HEK293 (cell line): ENCODE measurements at regions not wholly inside any gene's neighbourhood (a gene's known extent, or its start where the extent isn't known, plus 50 kb on each side); places are given as distances from the start of the nearest gene placed in this dataset.
"Not testable (repeated sequence)": the region's sequence is repeated elsewhere in the genome, so short reads cannot be mapped to it uniquely, and the experiment has no call there.

Experiments used
- CTCF ChIA-PET: fragments of 350-600 bp; formaldehyde crosslinking; extraction: SDS; loops from one replicate; lab custom pipeline; 2021; ENCODE audit warnings: antibody characterized with exemption; lab: Yijun Ruan, JAX
- POLR2A ChIA-PET: fragments of 300-600 bp; formaldehyde crosslinking; extraction: SDS; loops from one replicate; lab custom pipeline; 2020; ENCODE audit warnings: antibody characterized with exemption, inconsistent platforms; lab: Yijun Ruan, JAX
- H3K27ac ChIP-seq: fragments of 200-500 bp; sonication (Bioruptor generic); 2 replicates; pipeline ENCODE4 v1.5.1; 2014; ENCODE audit warnings: low read depth, low read length, control low read depth, inconsistent platforms; ENCODE audit errors: extremely low read depth
- H3K36me3 ChIP-seq, 2 experiments: fragments of 200-500 bp in 1 of 2; sonication (Bioruptor generic) in 1 of 2; 1 replicate in 1 of 2; 2 replicates in 1 of 2; pipeline ENCODE4 v1.5.1; 2014 to 2017; ENCODE audit warnings: inconsistent platforms in 2 of 2, low read length in 2 of 2; ENCODE audit not compliant: control insufficient read depth in 2 of 2, insufficient read depth in 1 of 2
- H3K4me1 ChIP-seq: fragments of 200-500 bp; sonication (Bioruptor generic); 2 replicates; pipeline ENCODE4 v1.5.1; 2014; ENCODE audit warnings: mild to moderate bottlenecking, low read length, inconsistent platforms; ENCODE audit not compliant: control insufficient read depth, insufficient read depth
- H3K4me3 ChIP-seq: 2 replicates; pipeline ENCODE4 v1.5.1; 2011; ENCODE audit warnings: low read depth, mild to moderate bottlenecking, control low read depth, low read length, moderate library complexity
- H3K9me3 ChIP-seq: fragments of 200-500 bp; sonication (Bioruptor generic); 2 replicates; pipeline ENCODE4 v1.5.1; 2014; ENCODE audit warnings: low read depth, low read length, inconsistent platforms; ENCODE audit not compliant: control insufficient read depth, insufficient read depth
- GFI1B ChIP-seq: fragments of 450-650 bp; formaldehyde crosslinking; IDR thresholded peaks from 2 replicates; pipeline ENCODE4 v1.5.1; 2016; ENCODE audit warnings: missing biosample characterization, missing genetic modification characterization
- HOXA7 ChIP-seq: sonication (generic); formaldehyde crosslinking; IDR thresholded peaks from 2 replicates; pipeline ENCODE4 v1.8.1; 2022; ENCODE audit warnings: missing genetic modification reagents, borderline replicate concordance
- HOXD13 ChIP-seq: sonication (generic); formaldehyde crosslinking; IDR thresholded peaks from 2 replicates; pipeline ENCODE4 v1.8.0; 2022; ENCODE audit warnings: missing genetic modification reagents, borderline replicate concordance
- SETDB1 ChIP-seq: IDR thresholded peaks from one replicate; pipeline ENCODE4 v1.6.1; 2017; ENCODE audit warnings: mild to moderate bottlenecking, low read length, moderate library complexity, mixed read lengths; ENCODE audit not compliant: insufficient read length
- ZBTB21 ChIP-seq: fragments of 450-650 bp; formaldehyde crosslinking; IDR thresholded peaks from 2 replicates; pipeline ENCODE4 v1.5.1; 2017; ENCODE audit warnings: missing biosample characterization, missing genetic modification characterization
- ZFHX2 ChIP-seq: fragments of 450-650 bp; formaldehyde crosslinking; conservative IDR thresholded peaks from 2 replicates; pipeline ENCODE4 v1.5.1; 2016; ENCODE audit warnings: missing biosample characterization, missing genetic modification characterization
- ZFP69B ChIP-seq: fragments of 450-650 bp; formaldehyde crosslinking; IDR thresholded peaks from 2 replicates; pipeline ENCODE4 v1.5.1; 2016; ENCODE audit warnings: missing biosample characterization, missing genetic modification characterization
- ZNF10 ChIP-seq: fragments of 450-650 bp; formaldehyde crosslinking; IDR thresholded peaks from 2 replicates; pipeline ENCODE4 v1.5.1; 2017; ENCODE audit warnings: missing biosample characterization, missing genetic modification characterization
- ZNF174 ChIP-seq: fragments of 450-650 bp; formaldehyde crosslinking; IDR thresholded peaks from 2 replicates; pipeline ENCODE4 v1.5.0; 2017; ENCODE audit warnings: missing biosample characterization, mild to moderate bottlenecking, missing genetic modification characterization
- ZNF311 ChIP-seq: fragments of 450-650 bp; formaldehyde crosslinking; IDR thresholded peaks from 2 replicates; pipeline ENCODE4 v1.5.1; 2017; ENCODE audit warnings: missing biosample characterization, missing genetic modification characterization, borderline replicate concordance
- ZNF335 ChIP-seq: fragments of 450-650 bp; formaldehyde crosslinking; conservative IDR thresholded peaks from 2 replicates; pipeline ENCODE4 v1.5.1; 2016; ENCODE audit warnings: missing biosample characterization, missing genetic modification characterization
- ZNF366 ChIP-seq: fragments of 450-650 bp; formaldehyde crosslinking; conservative IDR thresholded peaks from 2 replicates; pipeline ENCODE4 v1.5.1; 2016; ENCODE audit warnings: missing biosample characterization, missing genetic modification characterization
- ZNF514 ChIP-seq: fragments of 450-650 bp; formaldehyde crosslinking; IDR thresholded peaks from 2 replicates; pipeline ENCODE4 v1.5.1; 2016; ENCODE audit warnings: missing biosample characterization, missing genetic modification characterization
- ZNF623 ChIP-seq: fragments of 450-650 bp; formaldehyde crosslinking; IDR thresholded peaks from 2 replicates; pipeline ENCODE4 v1.5.1; 2016; ENCODE audit warnings: missing biosample characterization, missing genetic modification characterization
- ZNF629 ChIP-seq: fragments of 450-650 bp; formaldehyde crosslinking; IDR thresholded peaks from 2 replicates; pipeline ENCODE4 v1.5.1; 2017; ENCODE audit warnings: missing biosample characterization, missing genetic modification characterization
- TF ChIP-seq, protein P1 (sequence below): fragments of 450-650 bp; formaldehyde crosslinking; conservative IDR thresholded peaks from 2 replicates; pipeline ENCODE4 v1.5.1; 2016; ENCODE audit warnings: low read depth, missing biosample characterization, missing genetic modification characterization
- TF ChIP-seq, protein P2 (sequence below): fragments of 450-650 bp; formaldehyde crosslinking; IDR thresholded peaks from 2 replicates; pipeline ENCODE4 v1.5.1; 2016; ENCODE audit warnings: missing biosample characterization, missing genetic modification characterization
- TF ChIP-seq, protein P3 (sequence below): fragments of 450-650 bp; formaldehyde crosslinking; IDR thresholded peaks from 2 replicates; pipeline ENCODE4 v1.5.1; 2016; ENCODE audit warnings: missing biosample characterization, missing genetic modification characterization, low read depth
- TF ChIP-seq, protein P4 (sequence below): fragments of 450-650 bp; formaldehyde crosslinking; IDR thresholded peaks from 2 replicates; pipeline ENCODE4 v1.5.1; 2016; ENCODE audit warnings: missing biosample characterization, missing genetic modification characterization
- TF ChIP-seq, protein P5 (sequence below): fragments of 450-650 bp; formaldehyde crosslinking; IDR thresholded peaks from 2 replicates; pipeline ENCODE4 v1.5.1; 2016; ENCODE audit warnings: missing biosample characterization, missing genetic modification characterization

DNA sequence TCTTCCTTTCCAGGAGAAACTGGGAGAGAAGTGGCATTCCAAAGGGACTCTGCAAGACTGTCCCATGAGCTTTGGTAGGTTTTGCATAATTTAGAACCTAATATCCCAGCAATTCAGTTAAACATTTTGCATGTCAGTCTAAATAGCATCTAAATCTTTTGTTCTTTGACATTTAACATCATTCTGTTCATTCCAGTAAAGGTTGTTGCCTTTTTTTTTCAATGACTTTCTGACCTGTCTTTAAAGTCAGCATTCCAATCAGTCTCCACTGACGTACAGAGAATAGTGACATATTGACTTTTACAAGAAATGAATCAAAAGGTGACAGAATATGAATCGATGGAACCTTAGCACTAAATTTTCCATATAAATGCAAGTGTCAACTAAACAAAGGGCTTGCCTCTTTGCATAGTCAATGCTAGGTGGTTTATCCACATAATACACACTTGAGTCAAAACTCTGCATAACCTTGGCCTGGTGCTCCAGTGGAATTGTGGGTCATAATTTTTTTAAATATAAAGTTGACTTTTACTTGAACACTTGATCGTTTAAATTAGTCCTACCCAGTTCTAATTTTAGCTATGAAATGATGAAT lies 370.1 kb downstream of the CNTN6 start (continued):
- TF ChIP-seq, protein P1, sequence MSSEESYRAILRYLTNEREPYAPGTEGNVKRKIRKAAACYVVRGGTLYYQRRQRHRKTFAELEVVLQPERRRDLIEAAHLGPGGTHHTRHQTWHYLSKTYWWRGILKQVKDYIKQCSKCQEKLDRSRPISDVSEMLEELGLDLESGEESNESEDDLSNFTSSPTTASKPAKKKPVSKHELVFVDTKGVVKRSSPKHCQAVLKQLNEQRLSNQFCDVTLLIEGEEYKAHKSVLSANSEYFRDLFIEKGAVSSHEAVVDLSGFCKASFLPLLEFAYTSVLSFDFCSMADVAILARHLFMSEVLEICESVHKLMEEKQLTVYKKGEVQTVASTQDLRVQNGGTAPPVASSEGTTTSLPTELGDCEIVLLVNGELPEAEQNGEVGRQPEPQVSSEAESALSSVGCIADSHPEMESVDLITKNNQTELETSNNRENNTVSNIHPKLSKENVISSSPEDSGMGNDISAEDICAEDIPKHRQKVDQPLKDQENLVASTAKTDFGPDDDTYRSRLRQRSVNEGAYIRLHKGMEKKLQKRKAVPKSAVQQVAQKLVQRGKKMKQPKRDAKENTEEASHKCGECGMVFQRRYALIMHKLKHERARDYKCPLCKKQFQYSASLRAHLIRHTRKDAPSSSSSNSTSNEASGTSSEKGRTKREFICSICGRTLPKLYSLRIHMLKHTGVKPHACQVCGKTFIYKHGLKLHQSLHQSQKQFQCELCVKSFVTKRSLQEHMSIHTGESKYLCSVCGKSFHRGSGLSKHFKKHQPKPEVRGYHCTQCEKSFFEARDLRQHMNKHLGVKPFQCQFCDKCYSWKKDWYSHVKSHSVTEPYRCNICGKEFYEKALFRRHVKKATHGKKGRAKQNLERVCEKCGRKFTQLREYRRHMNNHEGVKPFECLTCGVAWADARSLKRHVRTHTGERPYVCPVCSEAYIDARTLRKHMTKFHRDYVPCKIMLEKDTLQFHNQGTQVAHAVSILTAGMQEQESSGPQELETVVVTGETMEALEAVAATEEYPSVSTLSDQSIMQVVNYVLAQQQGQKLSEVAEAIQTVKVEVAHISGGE: no peak
- TF ChIP-seq HOXD13 (CRISPR knock-in tag) (no peak), ZNF514 (tag by site-specific recombination) (no peak)

DNA sequence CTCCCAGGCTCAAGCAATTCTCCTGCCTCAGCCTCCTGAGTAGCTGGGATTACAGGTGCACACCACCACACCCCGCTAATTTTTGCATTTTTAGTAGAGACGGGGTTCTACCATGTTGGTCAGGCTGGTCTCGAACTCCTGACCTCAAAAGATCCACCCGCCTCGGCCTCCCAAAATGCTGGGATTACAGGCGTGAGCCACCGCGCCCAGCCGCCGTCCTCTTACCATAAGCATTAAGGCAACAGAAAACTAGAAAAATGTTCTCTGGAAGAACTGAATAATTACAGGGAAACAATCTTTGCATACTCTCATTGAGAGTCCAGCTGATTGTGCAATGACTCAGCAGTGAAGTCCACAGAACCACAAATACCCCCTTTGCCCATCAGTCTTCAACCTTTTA lies 372.3 kb downstream of the CNTN6 start:
- CTCF ChIA-PET, H3K27ac ChIP-seq: not testable (repeated sequence)

DNA sequence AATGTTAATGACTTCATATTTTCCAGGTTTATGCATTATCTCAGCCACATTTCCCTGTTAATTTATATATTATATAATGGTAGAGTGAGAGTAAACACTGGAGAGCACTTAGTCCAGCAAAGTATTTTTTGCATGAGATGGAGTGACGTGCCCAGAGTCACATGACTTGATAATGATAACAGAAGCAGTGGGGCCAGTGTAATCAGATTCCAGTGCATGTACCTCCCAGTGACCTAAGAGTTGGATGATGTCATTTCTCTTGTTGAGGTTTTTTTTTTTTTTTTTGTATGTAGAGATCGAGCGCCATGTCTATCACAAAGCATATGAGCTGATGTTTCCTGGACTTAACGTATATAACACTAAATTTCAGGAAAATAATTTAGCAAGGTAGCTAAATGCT lies 375.3 kb downstream of the CNTN6 start:
- CTCF ChIA-PET: no interaction called here
- Histone ChIP-seq H3K4me3 (no peak overlapping the region), H3K36me3 (no peaks in the 10 kb centered on the region)
- TF ChIP-seq ZNF629 (peak; percentile 74), ZBTB21 (tag by site-specific recombination) (peak; percentile 95), ZFP69B (tag by site-specific recombination) (peak; percentile 34; the same call in 1 of the 2 replicates), GFI1B (no peak), ZNF10 (tag by site-specific recombination) (no peak)
- TF ChIP-seq, protein P2, sequence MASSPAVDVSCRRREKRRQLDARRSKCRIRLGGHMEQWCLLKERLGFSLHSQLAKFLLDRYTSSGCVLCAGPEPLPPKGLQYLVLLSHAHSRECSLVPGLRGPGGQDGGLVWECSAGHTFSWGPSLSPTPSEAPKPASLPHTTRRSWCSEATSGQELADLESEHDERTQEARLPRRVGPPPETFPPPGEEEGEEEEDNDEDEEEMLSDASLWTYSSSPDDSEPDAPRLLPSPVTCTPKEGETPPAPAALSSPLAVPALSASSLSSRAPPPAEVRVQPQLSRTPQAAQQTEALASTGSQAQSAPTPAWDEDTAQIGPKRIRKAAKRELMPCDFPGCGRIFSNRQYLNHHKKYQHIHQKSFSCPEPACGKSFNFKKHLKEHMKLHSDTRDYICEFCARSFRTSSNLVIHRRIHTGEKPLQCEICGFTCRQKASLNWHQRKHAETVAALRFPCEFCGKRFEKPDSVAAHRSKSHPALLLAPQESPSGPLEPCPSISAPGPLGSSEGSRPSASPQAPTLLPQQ: peak; percentile 71
- TF ChIP-seq, protein P3, sequence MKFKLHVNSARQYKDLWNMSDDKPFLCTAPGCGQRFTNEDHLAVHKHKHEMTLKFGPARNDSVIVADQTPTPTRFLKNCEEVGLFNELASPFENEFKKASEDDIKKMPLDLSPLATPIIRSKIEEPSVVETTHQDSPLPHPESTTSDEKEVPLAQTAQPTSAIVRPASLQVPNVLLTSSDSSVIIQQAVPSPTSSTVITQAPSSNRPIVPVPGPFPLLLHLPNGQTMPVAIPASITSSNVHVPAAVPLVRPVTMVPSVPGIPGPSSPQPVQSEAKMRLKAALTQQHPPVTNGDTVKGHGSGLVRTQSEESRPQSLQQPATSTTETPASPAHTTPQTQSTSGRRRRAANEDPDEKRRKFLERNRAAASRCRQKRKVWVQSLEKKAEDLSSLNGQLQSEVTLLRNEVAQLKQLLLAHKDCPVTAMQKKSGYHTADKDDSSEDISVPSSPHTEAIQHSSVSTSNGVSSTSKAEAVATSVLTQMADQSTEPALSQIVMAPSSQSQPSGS (tag by site-specific recombination): peak; percentile 86
- TF ChIP-seq, all 188 proteins: peak for 5
- POLR2A ChIA-PET: interaction anchor here (0.7 kb wide), 1 partner anchor 66 kb away, joined by 4 read pairs; no protein-coding TSS in a partner anchor
- Histone ChIP-seq H3K9me3 (no peaks in the 10 kb centered on the region), H3K4me1 (no peaks in the 10 kb centered on the region), H3K27ac (no peak overlapping the region)

More for the DNA sequence above, 372.3 kb downstream of the CNTN6 start:
- H3K4me1 ChIP-seq, POLR2A ChIA-PET, H3K4me3 ChIP-seq, H3K9me3 ChIP-seq, H3K36me3 ChIP-seq: not testable (repeated sequence)

DNA sequence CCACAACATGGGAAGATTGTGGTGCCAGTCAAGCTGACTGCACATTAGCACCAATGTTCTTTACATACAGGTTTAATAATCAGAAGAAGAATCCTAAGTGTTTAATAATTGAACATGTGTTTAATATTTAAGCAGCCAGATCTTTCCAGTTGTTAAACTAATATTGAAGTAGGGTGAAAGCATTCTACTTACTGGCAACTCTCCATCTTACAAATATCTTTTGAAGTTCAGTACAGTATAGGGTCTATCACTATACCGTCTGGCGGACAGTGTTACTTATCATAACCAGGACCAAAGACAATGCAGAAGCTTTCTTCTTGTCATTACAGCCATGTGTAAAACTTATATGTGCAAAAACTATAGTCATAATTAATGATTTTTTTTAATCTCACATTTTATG lies 376.4 kb downstream of the CNTN6 start:
- H3K4me1 ChIP-seq: no peaks in the 10 kb centered on the region
- ChIA-PET POLR2A (no interaction called here), CTCF (no interaction called here)
- H3K36me3 ChIP-seq: no peaks in the 10 kb centered on the region
- H3K9me3 ChIP-seq: no peaks in the 10 kb centered on the region
- no peak overlapping the region for H3K4me3 ChIP-seq
- H3K27ac ChIP-seq: no peak overlapping the region
- TF ChIP-seq HOXA7 (CRISPR knock-in tag) (no peak), ZNF311 (tag by site-specific recombination) (no peak), ZNF366 (tag by site-specific recombination) (no peak), ZNF623 (tag by site-specific recombination) (no peak), ZNF174 (tag by site-specific recombination) (no peak), ZFHX2 (tag by site-specific recombination) (no peak), ZNF335 (tag by site-specific recombination) (no peak), SETDB1 (no peak)
- TF ChIP-seq, protein P4, sequence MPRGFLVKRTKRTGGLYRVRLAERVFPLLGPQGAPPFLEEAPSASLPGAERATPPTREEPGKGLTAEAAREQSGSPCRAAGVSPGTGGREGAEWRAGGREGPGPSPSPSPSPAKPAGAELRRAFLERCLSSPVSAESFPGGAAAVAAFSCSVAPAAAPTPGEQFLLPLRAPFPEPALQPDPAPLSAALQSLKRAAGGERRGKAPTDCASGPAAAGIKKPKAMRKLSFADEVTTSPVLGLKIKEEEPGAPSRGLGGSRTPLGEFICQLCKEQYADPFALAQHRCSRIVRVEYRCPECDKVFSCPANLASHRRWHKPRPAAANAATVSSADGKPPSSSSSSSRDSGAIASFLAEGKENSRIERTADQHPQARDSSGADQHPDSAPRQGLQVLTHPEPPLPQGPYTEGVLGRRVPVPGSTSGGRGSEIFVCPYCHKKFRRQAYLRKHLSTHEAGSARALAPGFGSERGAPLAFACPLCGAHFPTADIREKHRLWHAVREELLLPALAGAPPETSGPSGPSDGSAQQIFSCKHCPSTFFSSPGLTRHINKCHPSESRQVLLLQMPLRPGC: no peak
- TF ChIP-seq, protein P5, sequence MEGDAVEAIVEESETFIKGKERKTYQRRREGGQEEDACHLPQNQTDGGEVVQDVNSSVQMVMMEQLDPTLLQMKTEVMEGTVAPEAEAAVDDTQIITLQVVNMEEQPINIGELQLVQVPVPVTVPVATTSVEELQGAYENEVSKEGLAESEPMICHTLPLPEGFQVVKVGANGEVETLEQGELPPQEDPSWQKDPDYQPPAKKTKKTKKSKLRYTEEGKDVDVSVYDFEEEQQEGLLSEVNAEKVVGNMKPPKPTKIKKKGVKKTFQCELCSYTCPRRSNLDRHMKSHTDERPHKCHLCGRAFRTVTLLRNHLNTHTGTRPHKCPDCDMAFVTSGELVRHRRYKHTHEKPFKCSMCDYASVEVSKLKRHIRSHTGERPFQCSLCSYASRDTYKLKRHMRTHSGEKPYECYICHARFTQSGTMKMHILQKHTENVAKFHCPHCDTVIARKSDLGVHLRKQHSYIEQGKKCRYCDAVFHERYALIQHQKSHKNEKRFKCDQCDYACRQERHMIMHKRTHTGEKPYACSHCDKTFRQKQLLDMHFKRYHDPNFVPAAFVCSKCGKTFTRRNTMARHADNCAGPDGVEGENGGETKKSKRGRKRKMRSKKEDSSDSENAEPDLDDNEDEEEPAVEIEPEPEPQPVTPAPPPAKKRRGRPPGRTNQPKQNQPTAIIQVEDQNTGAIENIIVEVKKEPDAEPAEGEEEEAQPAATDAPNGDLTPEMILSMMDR (tag by site-specific recombination): no peak
